ENCODE measurements at regions not wholly inside any gene's neighbourhood (a gene's known extent, or its start where the extent isn't known, plus 50 kb on each side); places are given as distances from the start of the nearest gene placed in this dataset.

GRCh38 chr2:16406496-16407289, 258.9 kb downstream of the CYRIA start (continued):
- TF ChIP-seq SIX5 (IDR thresholded peaks at IDR 0.05; ENCODE audit: low read depth, low read length) (no peak), SAP30 (IDR thresholded peaks at IDR 0.05; ENCODE audit: insufficient read depth, insufficient replicate concordance, low read length) (no peak)

Data from H1 (cell line).